K562 (cell line): ENCODE measurements at regions not wholly inside any gene's neighbourhood (a gene's known extent, or its start where the extent isn't known, plus 50 kb on each side); places are given as distances from the start of the nearest gene placed in this dataset.

Experiments
- ARHGAP35 ChIP-seq: fragments of 450-650 bp; IDR thresholded peaks from 2 replicates; pipeline ENCODE4 v1.6.1; 2018; ENCODE audit not compliant: partially characterized antibody
- BACH1 ChIP-seq: fragments of 200-800 bp; sonication (Bioruptor generic); IDR thresholded peaks from 2 replicates; pipeline ENCODE4 v1.6.1; 2016; ENCODE audit warnings: missing genetic modification characterization, missing compliant biosample characterization
- DNMT1 ChIP-seq: fragments of 450-650 bp; IDR thresholded peaks from 2 replicates; pipeline ENCODE4 v1.6.1; 2016; ENCODE audit warnings: antibody characterized with exemption, mild to moderate bottlenecking
- ETV6 ChIP-seq, 3 experiments: fragments of 150-350 bp in 1 of 3; sonication (generic) in 1 of 3; formaldehyde crosslinking in 1 of 3; IDR thresholded peaks; 2 replicates each; pipeline versions ENCODE4 v1.6.1 to v1.8.0; 2014 to 2022; ENCODE audit warnings: borderline replicate concordance in 2 of 3, low read depth in 2 of 3, antibody characterized with exemption in 1 of 3, low read length in 1 of 3, mild to moderate bottlenecking in 1 of 3, missing genetic modification reagents in 1 of 3
- HNRNPL ChIP-seq: fragments of 200-400 bp; formaldehyde crosslinking; IDR thresholded peaks from 2 replicates; pipeline ENCODE4 v1.6.1; 2017; ENCODE audit warnings: low read depth, mild to moderate bottlenecking, low read length
- MYNN ChIP-seq, 2 experiments: sonication (generic); formaldehyde crosslinking in 1 of 2; IDR thresholded peaks; 2 replicates each; pipeline versions ENCODE4 v1.5.0 to v1.6.1; 2016 to 2020; ENCODE audit warnings: antibody characterized with exemption in 1 of 2, missing genetic modification reagents in 1 of 2
- SAFB ChIP-seq: fragments of 200-400 bp; formaldehyde crosslinking; IDR thresholded peaks from 2 replicates; pipeline ENCODE4 v1.6.1; 2017; ENCODE audit warnings: low read depth, low read length, borderline replicate concordance
- SIN3B ChIP-seq: fragments of 450-650 bp; IDR thresholded peaks from 2 replicates; pipeline ENCODE4 v1.6.1; 2017; ENCODE audit warnings: low read depth, mild to moderate bottlenecking, moderate library complexity
- SREBF1 ChIP-seq: fragments of 150-350 bp; IDR thresholded peaks from 2 replicates; pipeline ENCODE4 v1.6.1; 2014; ENCODE audit warnings: antibody characterized with exemption, low read depth, low read length, borderline replicate concordance
- TRIM28 ChIP-seq: fragments of 450-650 bp; IDR thresholded peaks from 2 replicates; pipeline ENCODE4 v1.6.1; 2017
- TF ChIP-seq, protein P1 (sequence below): fragments of 250-450 bp; sonication (Bioruptor Pico); IDR thresholded peaks from 2 replicates; pipeline ENCODE4 v1.9.0; 2021; ENCODE audit warnings: mild to moderate bottlenecking, inconsistent platforms
- TF ChIP-seq, protein P2 (sequence below): sonication (generic); formaldehyde crosslinking; IDR thresholded peaks from 2 replicates; pipeline ENCODE4 v1.8.1; 2023; ENCODE audit warnings: mild to moderate bottlenecking, missing genetic modification reagents
- TF ChIP-seq, protein P3 (sequence below): fragments of 250-450 bp; sonication (Bioruptor Pico); IDR thresholded peaks from 2 replicates; pipeline ENCODE4 v1.5.0; 2021
- TF ChIP-seq, protein P4 (sequence below): sonication (generic); formaldehyde crosslinking; IDR thresholded peaks from 2 replicates; pipeline ENCODE4 v1.8.0; 2023; ENCODE audit warnings: missing genetic modification reagents, mild to moderate bottlenecking, borderline replicate concordance

DNA sequence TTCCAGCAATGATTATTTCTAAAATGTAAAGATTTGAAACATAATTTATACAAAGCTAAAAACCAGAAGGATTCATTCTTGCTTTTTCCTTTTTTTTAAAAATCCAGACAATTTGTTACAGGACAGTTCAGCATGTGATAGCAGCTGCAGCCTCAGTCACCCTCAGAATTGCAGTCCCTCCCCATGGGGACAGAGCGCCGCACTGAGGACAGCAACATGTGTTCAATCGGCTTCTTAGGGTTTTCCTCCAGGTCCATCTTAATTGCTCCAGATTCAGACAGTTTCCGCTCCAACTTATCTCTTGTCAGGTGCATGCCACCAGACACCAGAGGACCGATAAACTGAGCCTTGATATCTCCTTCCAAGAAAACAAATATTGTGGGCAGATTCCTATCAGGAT, 134.9 kb upstream of the TBC1D5 start (continued):
- TF ChIP-seq, protein P1, sequence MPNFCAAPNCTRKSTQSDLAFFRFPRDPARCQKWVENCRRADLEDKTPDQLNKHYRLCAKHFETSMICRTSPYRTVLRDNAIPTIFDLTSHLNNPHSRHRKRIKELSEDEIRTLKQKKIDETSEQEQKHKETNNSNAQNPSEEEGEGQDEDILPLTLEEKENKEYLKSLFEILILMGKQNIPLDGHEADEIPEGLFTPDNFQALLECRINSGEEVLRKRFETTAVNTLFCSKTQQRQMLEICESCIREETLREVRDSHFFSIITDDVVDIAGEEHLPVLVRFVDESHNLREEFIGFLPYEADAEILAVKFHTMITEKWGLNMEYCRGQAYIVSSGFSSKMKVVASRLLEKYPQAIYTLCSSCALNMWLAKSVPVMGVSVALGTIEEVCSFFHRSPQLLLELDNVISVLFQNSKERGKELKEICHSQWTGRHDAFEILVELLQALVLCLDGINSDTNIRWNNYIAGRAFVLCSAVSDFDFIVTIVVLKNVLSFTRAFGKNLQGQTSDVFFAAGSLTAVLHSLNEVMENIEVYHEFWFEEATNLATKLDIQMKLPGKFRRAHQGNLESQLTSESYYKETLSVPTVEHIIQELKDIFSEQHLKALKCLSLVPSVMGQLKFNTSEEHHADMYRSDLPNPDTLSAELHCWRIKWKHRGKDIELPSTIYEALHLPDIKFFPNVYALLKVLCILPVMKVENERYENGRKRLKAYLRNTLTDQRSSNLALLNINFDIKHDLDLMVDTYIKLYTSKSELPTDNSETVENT (CRISPR knock-in tag): no peak
- TF ChIP-seq, protein P2, sequence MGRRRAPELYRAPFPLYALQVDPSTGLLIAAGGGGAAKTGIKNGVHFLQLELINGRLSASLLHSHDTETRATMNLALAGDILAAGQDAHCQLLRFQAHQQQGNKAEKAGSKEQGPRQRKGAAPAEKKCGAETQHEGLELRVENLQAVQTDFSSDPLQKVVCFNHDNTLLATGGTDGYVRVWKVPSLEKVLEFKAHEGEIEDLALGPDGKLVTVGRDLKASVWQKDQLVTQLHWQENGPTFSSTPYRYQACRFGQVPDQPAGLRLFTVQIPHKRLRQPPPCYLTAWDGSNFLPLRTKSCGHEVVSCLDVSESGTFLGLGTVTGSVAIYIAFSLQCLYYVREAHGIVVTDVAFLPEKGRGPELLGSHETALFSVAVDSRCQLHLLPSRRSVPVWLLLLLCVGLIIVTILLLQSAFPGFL (CRISPR knock-in tag): no peak
- no peak for TF ChIP-seq SAFB
- no peak for TF ChIP-seq ETV6 (IDR thresholded peaks at IDR 0.05; ENCODE audit: borderline replicate concordance in 1 of 2, low read depth in 2 of 2, low read length in 1 of 2)
- TF ChIP-seq ETV6 (CRISPR knock-in tag; IDR thresholded peaks at IDR 0.05; ENCODE audit: borderline replicate concordance): no peak
- no peak for TF ChIP-seq BACH1 (tag)
- TF ChIP-seq SREBF1: no peak
- TF ChIP-seq, protein P3, sequence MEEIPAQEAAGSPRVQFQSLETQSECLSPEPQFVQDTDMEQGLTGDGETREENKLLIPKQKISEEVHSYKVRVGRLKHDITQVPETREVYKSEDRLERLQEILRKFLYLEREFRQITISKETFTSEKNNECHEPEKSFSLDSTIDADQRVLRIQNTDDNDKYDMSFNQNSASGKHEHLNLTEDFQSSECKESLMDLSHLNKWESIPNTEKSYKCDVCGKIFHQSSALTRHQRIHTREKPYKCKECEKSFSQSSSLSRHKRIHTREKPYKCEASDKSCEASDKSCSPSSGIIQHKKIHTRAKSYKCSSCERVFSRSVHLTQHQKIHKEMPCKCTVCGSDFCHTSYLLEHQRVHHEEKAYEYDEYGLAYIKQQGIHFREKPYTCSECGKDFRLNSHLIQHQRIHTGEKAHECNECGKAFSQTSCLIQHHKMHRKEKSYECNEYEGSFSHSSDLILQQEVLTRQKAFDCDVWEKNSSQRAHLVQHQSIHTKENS: no peak
- TF ChIP-seq ARHGAP35: no peak
- TF ChIP-seq, protein P4, sequence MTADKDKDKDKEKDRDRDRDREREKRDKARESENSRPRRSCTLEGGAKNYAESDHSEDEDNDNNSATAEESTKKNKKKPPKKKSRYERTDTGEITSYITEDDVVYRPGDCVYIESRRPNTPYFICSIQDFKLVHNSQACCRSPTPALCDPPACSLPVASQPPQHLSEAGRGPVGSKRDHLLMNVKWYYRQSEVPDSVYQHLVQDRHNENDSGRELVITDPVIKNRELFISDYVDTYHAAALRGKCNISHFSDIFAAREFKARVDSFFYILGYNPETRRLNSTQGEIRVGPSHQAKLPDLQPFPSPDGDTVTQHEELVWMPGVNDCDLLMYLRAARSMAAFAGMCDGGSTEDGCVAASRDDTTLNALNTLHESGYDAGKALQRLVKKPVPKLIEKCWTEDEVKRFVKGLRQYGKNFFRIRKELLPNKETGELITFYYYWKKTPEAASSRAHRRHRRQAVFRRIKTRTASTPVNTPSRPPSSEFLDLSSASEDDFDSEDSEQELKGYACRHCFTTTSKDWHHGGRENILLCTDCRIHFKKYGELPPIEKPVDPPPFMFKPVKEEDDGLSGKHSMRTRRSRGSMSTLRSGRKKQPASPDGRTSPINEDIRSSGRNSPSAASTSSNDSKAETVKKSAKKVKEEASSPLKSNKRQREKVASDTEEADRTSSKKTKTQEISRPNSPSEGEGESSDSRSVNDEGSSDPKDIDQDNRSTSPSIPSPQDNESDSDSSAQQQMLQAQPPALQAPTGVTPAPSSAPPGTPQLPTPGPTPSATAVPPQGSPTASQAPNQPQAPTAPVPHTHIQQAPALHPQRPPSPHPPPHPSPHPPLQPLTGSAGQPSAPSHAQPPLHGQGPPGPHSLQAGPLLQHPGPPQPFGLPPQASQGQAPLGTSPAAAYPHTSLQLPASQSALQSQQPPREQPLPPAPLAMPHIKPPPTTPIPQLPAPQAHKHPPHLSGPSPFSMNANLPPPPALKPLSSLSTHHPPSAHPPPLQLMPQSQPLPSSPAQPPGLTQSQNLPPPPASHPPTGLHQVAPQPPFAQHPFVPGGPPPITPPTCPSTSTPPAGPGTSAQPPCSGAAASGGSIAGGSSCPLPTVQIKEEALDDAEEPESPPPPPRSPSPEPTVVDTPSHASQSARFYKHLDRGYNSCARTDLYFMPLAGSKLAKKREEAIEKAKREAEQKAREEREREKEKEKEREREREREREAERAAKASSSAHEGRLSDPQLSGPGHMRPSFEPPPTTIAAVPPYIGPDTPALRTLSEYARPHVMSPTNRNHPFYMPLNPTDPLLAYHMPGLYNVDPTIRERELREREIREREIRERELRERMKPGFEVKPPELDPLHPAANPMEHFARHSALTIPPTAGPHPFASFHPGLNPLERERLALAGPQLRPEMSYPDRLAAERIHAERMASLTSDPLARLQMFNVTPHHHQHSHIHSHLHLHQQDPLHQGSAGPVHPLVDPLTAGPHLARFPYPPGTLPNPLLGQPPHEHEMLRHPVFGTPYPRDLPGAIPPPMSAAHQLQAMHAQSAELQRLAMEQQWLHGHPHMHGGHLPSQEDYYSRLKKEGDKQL (CRISPR knock-in tag): no peak
- no peak for TF ChIP-seq SIN3B
- TF ChIP-seq TRIM28: no peak
- no peak for TF ChIP-seq DNMT1
- TF ChIP-seq MYNN (IDR thresholded peaks at IDR 0.05): no peak
- TF ChIP-seq MYNN (CRISPR knock-in tag; IDR thresholded peaks at IDR 0.05): no peak
- TF ChIP-seq HNRNPL: no peak
- TF ChIP-seq, all 486 proteins: peak for 5
